PC-3 (cell line): ENCODE measurements at regions not wholly inside any gene's neighbourhood (a gene's known extent, or its start where the extent isn't known, plus 50 kb on each side); places are given as distances from the start of the nearest gene placed in this dataset.

Source experiments
- ATAC-seq: fragments of 200-7000 bp; cut with Tn5 transposase; 2 replicates; pipeline ENCODE4 v1.9.1; 2020; ENCODE audit warnings: mild to moderate bottlenecking, moderate library complexity
- BruUV-seq: library from RNA; stranded (reverse); fragments of 400-500 nt; replicated peaks from 2 replicates; lab custom pipeline; 2021; lab: Mats Ljungman, UMichigan
- CTCF ChIA-PET: fragments of 300-600 bp; sonication (Branson Sonifier 250); formaldehyde crosslinking; loops from one replicate; lab custom pipeline; 2022; ENCODE audit warnings: antibody characterized with exemption; lab: Charles Lee
- POLR2A ChIA-PET: fragments of 300-600 bp; sonication (Branson Sonifier 250); formaldehyde crosslinking; loops from one replicate; lab custom pipeline; 2022; ENCODE audit warnings: antibody characterized with exemption; ENCODE audit not compliant: unreplicated experiment; lab: Charles Lee
- DNase-seq: peaks from one replicate; pipeline ENCODE4 v3.0.0-alpha.2; 2015
- H2AFZ ChIP-seq: fragments of 300-600 bp; sonication (generic); 2 replicates; pipeline ENCODE4 v1.6.0; 2016; ENCODE audit warnings: antibody characterized with exemption, low read length
- H3F3A ChIP-seq: fragments of 300-600 bp; sonication (generic); one replicate; pipeline ENCODE4 v1.6.0; 2017; ENCODE audit warnings: antibody characterized with exemption, low read length, control low read depth, mild to moderate bottlenecking; ENCODE audit not compliant: unreplicated experiment
- H3K27ac ChIP-seq: fragments of 300-600 bp; sonication (generic); 2 replicates; pipeline ENCODE4 v1.5.1; 2016; ENCODE audit warnings: mild to moderate bottlenecking, low read length
- H3K27me3 ChIP-seq: fragments of 300-600 bp; sonication (generic); 2 replicates; pipeline ENCODE4 v1.6.1; 2016; ENCODE audit warnings: low read length, mixed read lengths
- H3K36me3 ChIP-seq: fragments of 300-600 bp; sonication (generic); 2 replicates; pipeline ENCODE4 v1.6.1; 2016; ENCODE audit warnings: low read depth, mixed run types, low read length, mixed read lengths
- H3K4me1 ChIP-seq: fragments of 300-600 bp; sonication (generic); 2 replicates; pipeline ENCODE4 v1.5.1; 2016; ENCODE audit warnings: low read length; ENCODE audit not compliant: insufficient read depth
- H3K4me2 ChIP-seq: fragments of 300-600 bp; sonication (generic); 2 replicates; pipeline ENCODE4 v1.6.0; 2016; ENCODE audit warnings: low read length
- H3K4me3 ChIP-seq: fragments of 300-600 bp; sonication (generic); 2 replicates; pipeline ENCODE4 v1.5.1; 2016; ENCODE audit warnings: mild to moderate bottlenecking, low read length, mixed read lengths
- H3K79me2 ChIP-seq: fragments of 300-600 bp; sonication (generic); 2 replicates; pipeline ENCODE4 v1.6.1; 2017; ENCODE audit warnings: low read length, mixed read lengths
- H3K9ac ChIP-seq: fragments of 300-600 bp; sonication (generic); 2 replicates; pipeline ENCODE4 v1.6.0; 2016; ENCODE audit warnings: mild to moderate bottlenecking, low read length
- H3K9me2 ChIP-seq: fragments of 300-600 bp; sonication (generic); replicated peaks from 2 replicates; pipeline ENCODE4 v1.6.1; 2016; ENCODE audit warnings: mixed run types, low read length, mixed read lengths
- H3K9me3 ChIP-seq: fragments of 300-600 bp; sonication (generic); 2 replicates; pipeline ENCODE4 v1.6.1; 2016; ENCODE audit warnings: low read length, mixed read lengths
- H4K20me1 ChIP-seq: fragments of 300-600 bp; sonication (generic); 2 replicates; pipeline ENCODE4 v1.6.1; 2016; ENCODE audit warnings: low read length, mixed read lengths
- EZH2 ChIP-seq: fragments of 300-600 bp; sonication (generic); IDR thresholded peaks from one replicate; pipeline ENCODE4 v1.6.1; 2017; ENCODE audit warnings: antibody characterized with exemption, mild to moderate bottlenecking, low read length; ENCODE audit not compliant: unreplicated experiment
- EZH2phosphoT487 ChIP-seq: fragments of 300-600 bp; sonication (generic); IDR thresholded peaks from 2 replicates; pipeline ENCODE4 v1.6.1; 2018; ENCODE audit warnings: mild to moderate bottlenecking, antibody characterized with exemption, low read length, borderline replicate concordance
- intact Hi-C: fragments of 100-400 bp; cut with micrococcal nuclease; formaldehyde crosslinking; loops from 2 replicates; pipeline ENCODE4 v1.9.0; 2023
- TF ChIP-seq, protein P1 (sequence below): fragments of 300-600 bp; sonication (generic); conservative IDR thresholded peaks from 2 replicates; pipeline ENCODE4 v1.5.1; 2017; ENCODE audit warnings: antibody characterized with exemption, low read depth, mild to moderate bottlenecking, low read length

- Histone ChIP-seq H3K36me3 (no peaks in the 10 kb centered on the region), H3K79me2 (no peaks in the 10 kb centered on the region), H3K9ac (no peak overlapping the region), H3K4me1 (peaks cover 14% of the 10 kb centered on the region), H3K27ac (no peak overlapping the region), H3K9me3 (no peaks in the 10 kb centered on the region), H3K4me2 (no peak overlapping the region), H3K4me3 (no peak overlapping the region), H3F3A (no peaks in the 10 kb centered on the region), H4K20me1 (no peaks in the 10 kb centered on the region), H3K9me2 (no peaks in the 10 kb centered on the region), H2AFZ (no peak overlapping the region), H3K27me3 (no peaks in the 10 kb centered on the region)
- ATAC-seq (no peak), DNase-seq (no peak)
- no TSS peak for BruUV-seq
- intact Hi-C loops, result no loop called here
- TF ChIP-seq EZH2, result no peak
- TF ChIP-seq, protein P1, sequence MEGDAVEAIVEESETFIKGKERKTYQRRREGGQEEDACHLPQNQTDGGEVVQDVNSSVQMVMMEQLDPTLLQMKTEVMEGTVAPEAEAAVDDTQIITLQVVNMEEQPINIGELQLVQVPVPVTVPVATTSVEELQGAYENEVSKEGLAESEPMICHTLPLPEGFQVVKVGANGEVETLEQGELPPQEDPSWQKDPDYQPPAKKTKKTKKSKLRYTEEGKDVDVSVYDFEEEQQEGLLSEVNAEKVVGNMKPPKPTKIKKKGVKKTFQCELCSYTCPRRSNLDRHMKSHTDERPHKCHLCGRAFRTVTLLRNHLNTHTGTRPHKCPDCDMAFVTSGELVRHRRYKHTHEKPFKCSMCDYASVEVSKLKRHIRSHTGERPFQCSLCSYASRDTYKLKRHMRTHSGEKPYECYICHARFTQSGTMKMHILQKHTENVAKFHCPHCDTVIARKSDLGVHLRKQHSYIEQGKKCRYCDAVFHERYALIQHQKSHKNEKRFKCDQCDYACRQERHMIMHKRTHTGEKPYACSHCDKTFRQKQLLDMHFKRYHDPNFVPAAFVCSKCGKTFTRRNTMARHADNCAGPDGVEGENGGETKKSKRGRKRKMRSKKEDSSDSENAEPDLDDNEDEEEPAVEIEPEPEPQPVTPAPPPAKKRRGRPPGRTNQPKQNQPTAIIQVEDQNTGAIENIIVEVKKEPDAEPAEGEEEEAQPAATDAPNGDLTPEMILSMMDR, result no peak
- no peak for TF ChIP-seq EZH2phosphoT487
- ChIA-PET POLR2A (no interaction called here), CTCF (no interaction called here)
Observed at GRCh38 chr16:81185416-81185815, 53.1 kb upstream of the BCO1 start.

- TF ChIP-seq EZH2phosphoT487 (no peak), EZH2 (no peak)
- TF ChIP-seq, protein P1, result no peak
- BruUV-seq, result no TSS peak
- Histone ChIP-seq H3K27ac (peak overlapping the region; percentile 50), H3F3A (no peaks in the 10 kb centered on the region), H3K4me2 (peak overlapping the region; percentile 78), H3K9me2 (no peaks in the 10 kb centered on the region), H3K79me2 (no peaks in the 10 kb centered on the region), H3K4me3 (no peak overlapping the region), H3K9me3 (no peaks in the 10 kb centered on the region), H3K36me3 (no peaks in the 10 kb centered on the region), H3K27me3 (no peaks in the 10 kb centered on the region), H4K20me1 (no peaks in the 10 kb centered on the region), H3K4me1 (peaks cover 17% of the 10 kb centered on the region), H2AFZ (peak overlapping the region; percentile 61), H3K9ac (no peak overlapping the region; the same call in 1 of the 2 replicates)
- POLR2A ChIA-PET, result interaction anchor here (0.6 kb wide), 1 partner anchor 806 kb away, joined by 4 read pairs; no protein-coding TSS in a partner anchor
- CTCF ChIA-PET, result no interaction called here
- ATAC-seq (peak; percentile 94), DNase-seq (peak; percentile 96)
- intact Hi-C loops, result no loop called here
Observed at GRCh38 chr16:81181013-81181720, 57.3 kb upstream of the BCO1 start.

GRCh38 chr16:81180578-81180977 lies 57.9 kb upstream of the BCO1 start:
- no peak for DNase-seq
- TF ChIP-seq EZH2phosphoT487 (no peak), EZH2 (no peak)
- TF ChIP-seq, protein P1, result no peak
- no TSS peak for BruUV-seq
- Histone ChIP-seq H3K79me2 (no peaks in the 10 kb centered on the region), H3K9me2 (no peaks in the 10 kb centered on the region), H3K27ac (peak overlapping the region; percentile 50), H2AFZ (peak overlapping the region; percentile 61; the same call in 1 of the 2 replicates), H3K4me1 (peaks cover 23% of the 10 kb centered on the region), H3K27me3 (no peaks in the 10 kb centered on the region), H3K36me3 (no peaks in the 10 kb centered on the region), H3F3A (no peaks in the 10 kb centered on the region), H3K4me2 (peak overlapping the region; percentile 78), H3K9ac (no peak overlapping the region; the same call in 1 of the 2 replicates), H4K20me1 (no peaks in the 10 kb centered on the region), H3K4me3 (no peak overlapping the region), H3K9me3 (no peaks in the 10 kb centered on the region)
- ATAC-seq, result no peak
- ChIA-PET POLR2A (no interaction called here), CTCF (no interaction called here)
- intact Hi-C loops, result no loop called here
